T-helper 1 cell (primary cell): ENCODE measurements at regions not wholly inside any gene's neighbourhood (a gene's known extent, or its start where the extent isn't known, plus 50 kb on each side); places are given as distances from the start of the nearest gene placed in this dataset.

ENCODE experiments used
- DNase-seq, 5 donors: peaks; one replicate each; pipeline ENCODE4 v3.0.0-alpha.2; 2012 to 2020

DNA sequence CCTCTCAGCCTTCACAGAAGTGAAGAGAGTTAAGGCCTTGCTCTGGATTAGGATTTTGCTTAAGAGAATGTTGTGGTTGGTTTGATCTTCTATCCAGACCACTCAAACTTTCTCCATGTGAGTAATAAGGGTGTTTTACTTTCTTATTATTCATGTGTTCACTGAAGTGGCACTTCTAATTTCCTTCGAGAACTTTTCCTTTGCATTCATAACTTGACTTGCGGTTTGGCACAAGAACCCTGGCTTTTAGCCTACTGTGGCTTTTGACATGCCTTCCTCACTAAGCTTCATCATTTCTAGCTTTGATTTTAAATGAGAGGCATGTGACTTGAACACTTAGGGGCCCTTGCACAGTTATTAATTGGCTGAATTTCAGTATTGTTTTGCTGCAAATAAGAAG is 166.1 kb upstream of the OPRM1 start:
- DNase-seq = no peak

GRCh38 chr6:153862927-153863326 is 176.1 kb upstream of the OPRM1 start:
- DNase-seq = no peak

GRCh38 chr6:153862139-153862538 is 176.9 kb upstream of the OPRM1 start:
- DNase-seq = no peak

GRCh38 chr6:153858529-153858928 is 180.5 kb upstream of the OPRM1 start:
- no peak for DNase-seq

DNA sequence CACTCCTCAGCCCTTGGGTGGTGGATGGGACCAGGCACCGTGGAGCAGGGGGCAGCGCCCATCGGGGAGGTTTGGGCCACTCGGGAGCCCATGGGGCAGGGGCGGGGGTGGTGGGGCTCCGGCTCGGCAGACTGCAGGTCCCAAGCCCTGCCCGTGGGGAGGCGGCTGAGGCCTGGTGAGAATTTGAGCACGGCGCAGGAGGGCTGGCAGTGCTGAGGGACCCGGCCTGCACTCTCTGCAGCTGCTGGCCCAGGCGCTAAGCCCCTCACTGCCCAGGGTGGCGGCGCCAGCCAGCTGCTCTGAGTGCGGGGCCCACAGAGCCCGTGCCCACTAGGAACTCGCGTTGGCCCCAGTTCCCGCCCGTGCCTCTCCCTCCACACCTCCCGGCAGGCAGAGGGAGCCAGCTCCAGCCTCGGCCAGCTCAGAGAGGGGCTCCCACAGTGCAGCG is 182.1 kb upstream of the OPRM1 start:
- no peak for DNase-seq

- no peak for DNase-seq
These were observed 186.6 kb upstream of the OPRM1 start for GRCh38 chr6:153852481-153852880.

- no peak for DNase-seq
These were observed 187.0 kb upstream of the OPRM1 start for GRCh38 chr6:153852034-153852433.

DNA sequence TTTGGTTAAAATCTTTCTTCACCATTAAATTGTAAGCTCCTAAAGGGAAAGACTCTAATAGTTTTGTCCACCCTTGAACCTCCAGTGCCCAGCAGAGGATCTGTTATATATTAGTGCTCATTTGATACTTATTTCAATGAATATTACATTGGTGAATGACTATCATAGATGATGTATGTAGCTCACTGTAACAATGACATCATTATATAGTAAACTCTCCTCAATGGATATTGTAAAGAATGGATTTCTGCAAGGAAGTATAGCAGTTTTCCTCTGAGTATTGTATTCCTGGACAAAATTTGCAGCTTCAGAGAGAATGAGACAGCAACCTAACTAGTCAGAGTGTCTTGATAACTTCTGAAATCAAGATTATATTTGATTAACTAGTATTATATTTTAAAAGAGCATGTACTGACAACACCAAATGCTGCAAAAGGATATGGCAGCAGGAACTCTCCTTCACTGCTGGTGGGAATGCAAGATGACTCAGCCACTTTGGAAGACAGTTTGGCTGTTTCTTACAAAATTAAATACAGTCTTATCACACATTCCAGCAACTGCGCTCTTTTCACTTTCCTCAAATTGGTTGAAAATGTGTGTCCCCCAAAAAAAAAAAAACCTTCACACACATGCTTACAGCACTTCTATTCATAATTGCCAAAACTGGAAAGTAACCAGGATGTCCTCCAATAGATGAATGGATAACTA is 189.8 kb upstream of the OPRM1 start:
- DNase-seq = no peak

GRCh38 chr6:153843420-153843819 is 195.6 kb upstream of the OPRM1 start:
- DNase-seq = no peak

- no peak for DNase-seq
These were observed 196.5 kb upstream of the OPRM1 start for GRCh38 chr6:153842491-153842890.

DNA sequence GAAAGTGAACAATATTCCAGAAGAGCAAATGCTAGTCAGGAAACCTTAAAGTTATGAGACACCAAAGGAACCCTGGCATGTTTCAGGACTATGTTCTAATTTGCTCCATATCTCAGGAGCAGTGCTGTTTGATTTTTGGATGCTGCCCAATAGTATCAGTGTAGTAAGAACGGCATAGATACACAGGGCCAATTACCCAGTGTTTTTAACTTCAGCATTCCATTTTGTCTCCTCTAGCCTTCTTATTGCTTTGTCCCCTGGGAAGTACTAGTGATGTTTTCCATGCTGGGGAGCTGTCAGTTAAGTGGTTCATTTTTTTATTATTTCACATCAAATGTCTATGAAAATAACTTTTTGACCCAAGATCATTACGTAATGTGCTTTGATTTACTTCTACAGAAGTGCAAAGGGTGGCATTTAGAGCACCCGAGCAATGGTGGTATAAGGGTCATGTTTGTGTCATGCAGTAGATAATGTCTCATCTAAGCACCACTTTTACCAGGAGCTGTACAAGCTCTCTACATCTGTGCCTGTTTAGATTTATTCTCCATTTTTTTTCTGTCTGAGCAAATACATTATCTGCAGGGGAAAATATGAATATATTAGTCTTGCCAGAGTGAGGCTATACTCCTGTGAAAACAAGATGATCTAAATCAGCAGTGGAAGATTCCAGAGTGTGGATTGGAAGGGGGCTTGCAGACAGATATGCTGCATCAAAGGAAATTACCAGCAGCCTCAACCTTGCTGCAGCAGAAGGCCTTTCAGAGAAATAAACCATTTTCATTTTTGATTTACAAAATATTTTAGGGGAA is 198.8 kb upstream of the OPRM1 start:
- no peak for DNase-seq

GRCh38 chr6:153832543-153832942 is 206.5 kb upstream of the OPRM1 start:
- DNase-seq = no peak

DNA sequence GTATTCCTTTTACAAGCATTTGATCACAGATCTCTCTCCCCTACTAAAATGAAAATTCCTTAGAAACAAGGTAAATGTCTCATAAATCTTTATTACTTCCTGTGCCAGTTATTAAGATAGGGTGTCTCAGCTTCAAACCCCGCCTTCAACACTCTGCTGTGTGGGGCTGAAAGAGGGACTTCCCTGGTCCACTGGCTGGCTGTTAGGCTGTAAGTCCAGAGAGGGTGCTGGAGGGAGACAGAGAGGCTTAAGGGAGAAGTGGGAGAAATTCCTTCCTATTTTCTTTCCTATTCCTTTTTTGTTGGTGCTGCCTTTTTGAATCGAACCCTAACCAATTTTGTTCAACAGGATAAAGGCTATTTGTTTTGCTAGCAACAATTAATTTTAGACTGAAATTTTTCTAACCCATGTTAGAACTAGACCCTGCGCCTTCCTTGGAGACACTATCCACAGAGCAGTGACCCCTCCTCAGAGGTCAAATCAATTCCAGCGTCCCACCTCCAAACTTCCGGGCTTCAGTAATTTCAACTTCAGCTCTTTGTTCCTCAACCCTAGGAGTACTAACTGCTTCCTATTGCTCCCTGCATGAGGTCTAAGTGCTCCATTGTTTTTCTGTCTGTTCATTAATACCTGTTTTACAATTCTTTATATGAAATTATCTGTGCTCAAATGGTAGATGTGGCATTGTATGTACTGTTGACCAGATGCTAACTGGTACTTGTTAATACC is 207.5 kb upstream of the OPRM1 start:
- DNase-seq = no peak

DNA sequence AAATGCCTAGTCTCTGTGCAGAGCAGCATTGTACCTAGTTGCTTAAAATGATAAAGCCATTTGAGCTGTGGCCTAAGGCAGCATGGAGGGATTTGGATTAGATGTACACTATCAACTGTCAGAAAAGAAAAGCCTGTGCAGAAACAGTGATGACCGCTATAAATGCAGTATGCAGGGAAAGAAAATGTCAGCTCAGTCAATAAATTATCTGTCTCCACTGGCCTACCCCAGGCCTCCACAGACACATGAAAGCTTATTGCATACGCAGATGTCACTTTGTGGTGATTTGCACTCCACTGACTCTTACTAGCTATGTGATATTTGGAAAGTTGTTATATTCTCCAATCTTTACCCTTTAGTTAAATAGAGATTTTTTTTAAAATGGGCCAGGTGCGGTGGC is 221.9 kb upstream of the OPRM1 start:
- DNase-seq = no peak

- DNase-seq = no peak
These were observed 222.7 kb upstream of the OPRM1 start for GRCh38 chr6:153816366-153816765.

DNA sequence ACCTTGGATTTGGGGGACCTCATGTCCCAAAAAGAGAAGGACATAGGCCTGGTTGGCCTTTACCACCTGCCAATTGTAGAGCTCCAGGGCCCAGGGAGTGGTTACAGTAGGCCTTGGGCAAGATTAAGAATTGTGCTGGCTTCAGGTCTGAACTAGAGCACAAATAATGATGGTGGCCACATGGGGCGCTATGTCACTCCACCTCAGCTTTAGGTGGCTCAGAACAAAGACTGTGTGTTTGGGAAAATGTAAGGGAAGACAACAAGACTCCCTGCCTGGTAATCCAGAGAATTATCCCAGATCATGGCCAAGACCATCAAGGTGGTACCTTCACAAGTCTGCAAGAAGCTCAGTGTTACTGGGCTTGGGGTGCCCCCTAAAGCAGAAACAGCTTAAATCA is 224.9 kb upstream of the OPRM1 start:
- no peak for DNase-seq

- DNase-seq = no peak
These were observed 234.2 kb upstream of the OPRM1 start for GRCh38 chr6:153804755-153805330.

DNA sequence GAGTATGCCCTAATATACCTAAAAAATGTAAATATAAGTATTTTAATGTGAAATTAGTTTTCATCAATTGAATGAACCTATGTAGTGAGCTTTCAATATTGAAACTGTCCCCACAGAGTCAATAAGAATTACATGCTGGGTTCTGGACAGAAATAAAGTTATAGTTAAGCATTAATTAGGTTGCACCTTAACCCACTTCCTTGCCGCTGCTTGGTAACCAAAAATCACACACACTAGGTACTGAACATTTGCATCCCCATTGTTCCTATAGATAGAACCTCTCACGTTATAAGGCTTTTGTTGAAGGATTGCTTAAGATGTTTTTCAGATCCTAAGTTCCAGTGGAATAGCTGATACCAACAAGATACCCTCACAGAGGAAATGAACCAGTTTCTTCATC is 237.1 kb upstream of the OPRM1 start:
- no peak for DNase-seq

GRCh38 chr6:153800580-153801188 is 238.4 kb upstream of the OPRM1 start:
- no peak for DNase-seq

- no peak for DNase-seq
These were observed 248.1 kb upstream of the OPRM1 start for GRCh38 chr6:153790876-153791473.

GRCh38 chr6:153790048-153790447 is 249.0 kb upstream of the OPRM1 start:
- DNase-seq = no peak

DNA sequence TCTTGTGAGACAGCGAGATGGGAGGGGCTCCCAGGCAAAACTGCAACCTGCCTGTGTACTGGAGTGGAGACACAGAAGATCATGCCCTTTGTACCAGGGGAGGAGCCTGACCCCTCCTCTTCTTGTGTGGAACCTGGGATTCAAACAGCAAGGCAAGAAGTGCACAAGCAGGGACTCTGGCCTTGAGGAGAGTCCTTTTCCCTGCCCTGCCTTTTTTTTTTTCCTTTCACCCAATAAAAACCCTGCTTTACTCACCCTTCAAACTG is 251.8 kb upstream of the OPRM1 start:
- DNase-seq = no peak

DNA sequence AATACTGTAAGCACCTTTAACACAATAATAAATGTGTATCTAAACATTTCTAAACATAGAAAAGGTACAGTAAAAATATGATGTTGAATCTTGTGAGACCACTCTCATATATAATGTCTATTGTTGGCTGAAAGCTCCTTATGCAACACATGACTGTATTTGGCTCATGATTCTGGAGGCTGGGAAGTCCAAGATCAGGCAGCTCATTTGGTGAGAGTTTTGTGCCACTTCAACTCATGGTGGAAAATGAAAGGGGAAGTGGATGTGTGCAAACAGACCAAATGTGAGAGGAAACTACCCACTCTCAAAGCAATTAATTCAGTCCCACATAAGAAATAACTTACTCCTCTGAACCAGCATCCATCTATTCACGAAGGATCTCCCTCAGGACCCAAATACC is 257.7 kb upstream of the OPRM1 start:
- no peak for DNase-seq
